Endothelial cell of umbilical vein (primary cell): ENCODE measurements at regions not wholly inside any gene's neighbourhood (a gene's known extent, or its start where the extent isn't known, plus 50 kb on each side); places are given as distances from the start of the nearest gene placed in this dataset.

Experiments
- CTCF ChIP-seq, 2 donors: IDR thresholded peaks; 1 replicate in 1 of 2; 2 replicates in 1 of 2; pipeline ENCODE4 v1.5.1; 2011; ENCODE audit warnings: low read length in 2 of 2, mild to moderate bottlenecking in 2 of 2, moderate library complexity in 2 of 2, control low read depth in 1 of 2, inconsistent platforms in 1 of 2, low read depth in 1 of 2; ENCODE audit not compliant: insufficient read depth in 1 of 2; ENCODE audit errors: extremely low read depth in 1 of 2
- EZH2 ChIP-seq: IDR thresholded peaks from 2 replicates; pipeline ENCODE4 v1.6.1; 2012; ENCODE audit warnings: borderline replicate concordance, low read depth, mild to moderate bottlenecking, moderate library complexity, low read length, inconsistent platforms; ENCODE audit not compliant: severe bottlenecking
- FOS ChIP-seq: IDR thresholded peaks from 2 replicates; pipeline ENCODE4 v1.6.1; 2011; ENCODE audit warnings: mild to moderate bottlenecking, low read length, moderate library complexity, borderline replicate concordance; ENCODE audit not compliant: insufficient read depth
- GATA2 ChIP-seq: IDR thresholded peaks from 2 replicates; pipeline ENCODE4 v1.7.0; 2011; ENCODE audit warnings: low read depth, mild to moderate bottlenecking, moderate library complexity, mixed read lengths, low read length; ENCODE audit not compliant: insufficient read length, insufficient read depth
- MAX ChIP-seq: IDR thresholded peaks from 2 replicates; pipeline ENCODE4 v1.6.1; 2011; ENCODE audit not compliant: insufficient read depth, insufficient read length
- MYC ChIP-seq: IDR thresholded peaks from one replicate; pipeline ENCODE4 v1.6.1; 2011; ENCODE audit warnings: mild to moderate bottlenecking, low read depth, low read length
- POLR2A ChIP-seq: IDR thresholded peaks from 2 replicates; pipeline ENCODE4 v1.6.1; 2012; ENCODE audit warnings: low read depth, mild to moderate bottlenecking, control low read depth, low read length
- POLR2AphosphoS5 ChIP-seq: IDR thresholded peaks from 2 replicates; pipeline ENCODE4 v1.6.1; 2012; ENCODE audit warnings: low read depth, mild to moderate bottlenecking, control low read depth, low read length, moderate library complexity; ENCODE audit not compliant: insufficient read depth

- TF ChIP-seq POLR2A (no peak), POLR2AphosphoS5 (no peak), MAX (no peak), CTCF (IDR thresholded peaks at IDR 0.05; ENCODE audit: extremely low read depth in 1 of 2, insufficient read depth in 1 of 2, low read depth in 1 of 2, low read length in 2 of 2) (no peak), MYC (no peak), EZH2 (no peak), FOS (no peak), GATA2 (no peak)
Observed at GRCh38 chr5:57007344-57007743, 55.4 kb upstream of the MIER3 start.
